ENCODE measurements at regions not wholly inside any gene's neighbourhood (a gene's known extent, or its start where the extent isn't known, plus 50 kb on each side); places are given as distances from the start of the nearest gene placed in this dataset.

DNA sequence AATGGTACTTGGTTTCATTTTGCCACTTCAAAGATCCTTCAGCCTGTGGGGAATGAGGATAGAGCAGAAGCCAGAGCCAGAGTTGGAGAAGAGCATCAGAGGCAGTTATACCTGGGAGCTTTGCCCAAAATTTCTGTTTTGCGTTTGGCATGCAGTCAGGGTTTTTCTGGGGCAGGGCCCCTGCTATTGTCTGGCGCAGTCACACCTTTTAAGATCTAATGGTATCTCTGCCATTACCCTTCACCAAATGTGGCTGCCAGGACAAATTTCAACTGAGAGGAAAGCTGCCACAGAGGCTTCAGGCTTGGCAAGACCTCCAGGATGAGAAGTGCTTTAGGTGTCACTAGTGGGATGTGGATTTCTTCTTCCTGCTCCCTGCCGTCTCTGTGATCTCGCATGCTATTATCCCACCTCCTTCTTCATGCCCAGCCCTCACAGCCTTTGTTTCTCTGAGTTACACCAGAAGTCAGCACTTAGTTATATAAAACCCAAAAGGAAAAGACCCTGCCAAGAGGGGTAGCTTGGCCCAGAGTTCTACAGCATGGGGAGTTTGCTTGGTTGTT, 357.0 kb downstream of the TLE4 start:
- Mint-ChIP-seq H3K36me3 (ENCODE audit: insufficient read depth) (no peaks in the 10 kb centered on the region), H3K27ac (no peak overlapping the region), H3K27me3 (peaks cover 10% of the 10 kb centered on the region), H3K4me3 (ENCODE audit: low read depth) (no peak overlapping the region), H3K4me1 (ENCODE audit: low read depth) (peaks cover 20% of the 10 kb centered on the region), H3K9me3 (ENCODE audit: low read depth) (no peaks in the 10 kb centered on the region)
- DNase-seq (ENCODE audit: low spot score, unreplicated experiment) = no peak
- TF ChIP-seq, protein P1, sequence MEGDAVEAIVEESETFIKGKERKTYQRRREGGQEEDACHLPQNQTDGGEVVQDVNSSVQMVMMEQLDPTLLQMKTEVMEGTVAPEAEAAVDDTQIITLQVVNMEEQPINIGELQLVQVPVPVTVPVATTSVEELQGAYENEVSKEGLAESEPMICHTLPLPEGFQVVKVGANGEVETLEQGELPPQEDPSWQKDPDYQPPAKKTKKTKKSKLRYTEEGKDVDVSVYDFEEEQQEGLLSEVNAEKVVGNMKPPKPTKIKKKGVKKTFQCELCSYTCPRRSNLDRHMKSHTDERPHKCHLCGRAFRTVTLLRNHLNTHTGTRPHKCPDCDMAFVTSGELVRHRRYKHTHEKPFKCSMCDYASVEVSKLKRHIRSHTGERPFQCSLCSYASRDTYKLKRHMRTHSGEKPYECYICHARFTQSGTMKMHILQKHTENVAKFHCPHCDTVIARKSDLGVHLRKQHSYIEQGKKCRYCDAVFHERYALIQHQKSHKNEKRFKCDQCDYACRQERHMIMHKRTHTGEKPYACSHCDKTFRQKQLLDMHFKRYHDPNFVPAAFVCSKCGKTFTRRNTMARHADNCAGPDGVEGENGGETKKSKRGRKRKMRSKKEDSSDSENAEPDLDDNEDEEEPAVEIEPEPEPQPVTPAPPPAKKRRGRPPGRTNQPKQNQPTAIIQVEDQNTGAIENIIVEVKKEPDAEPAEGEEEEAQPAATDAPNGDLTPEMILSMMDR (IDR thresholded peaks at IDR 0.05; ENCODE audit: unreplicated experiment) = no peak

DNA sequence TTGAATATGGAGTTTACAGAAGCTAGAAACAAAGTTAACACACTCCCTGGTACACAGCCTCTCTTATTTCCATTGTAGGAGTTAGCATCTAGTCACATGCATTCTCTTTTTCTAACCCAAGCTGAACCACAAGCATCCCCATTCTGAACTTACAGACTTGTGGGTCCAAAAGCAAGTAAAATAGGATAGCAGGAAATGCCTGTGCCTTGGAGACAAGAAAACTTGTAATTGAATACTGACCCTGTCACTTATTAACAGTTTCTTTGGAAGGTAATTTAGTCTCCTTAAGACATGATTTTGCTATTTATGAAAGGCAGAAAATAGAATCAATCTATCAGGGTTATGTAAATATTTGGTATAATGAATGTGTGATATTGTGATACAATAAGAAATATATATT, 353.6 kb downstream of the TLE4 start:
- TF ChIP-seq, protein P1 (IDR thresholded peaks at IDR 0.05; ENCODE audit: unreplicated experiment) = no peak
- Mint-ChIP-seq H3K27me3 (peaks cover 13% of the 10 kb centered on the region), H3K4me1 (ENCODE audit: low read depth) (peaks cover 22% of the 10 kb centered on the region), H3K4me3 (ENCODE audit: low read depth) (no peak overlapping the region), H3K9me3 (ENCODE audit: low read depth) (no peaks in the 10 kb centered on the region), H3K27ac (no peak overlapping the region), H3K36me3 (ENCODE audit: insufficient read depth) (no peaks in the 10 kb centered on the region)
- DNase-seq (ENCODE audit: low spot score, unreplicated experiment) = no peak

DNA sequence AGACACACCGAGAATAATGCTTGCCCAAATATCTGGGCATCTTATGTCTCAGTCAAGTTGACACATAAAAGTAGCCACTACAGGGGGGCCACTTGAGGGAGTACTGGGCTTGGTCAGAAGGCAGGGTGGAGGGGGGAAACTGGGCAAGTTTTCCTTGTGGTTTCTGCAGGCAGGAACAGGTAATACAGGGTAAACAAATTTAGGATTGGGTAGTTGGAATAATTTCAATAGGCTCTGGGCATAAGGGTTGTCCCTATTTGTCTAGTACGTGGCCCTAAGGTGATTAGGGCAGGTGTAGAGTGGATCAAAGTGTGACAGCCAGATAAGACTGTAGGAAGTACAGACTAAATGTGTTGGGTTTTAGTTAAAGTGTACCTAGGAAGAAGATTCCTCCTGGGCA, 353.1 kb downstream of the TLE4 start:
- H3K9me3 Mint-ChIP-seq (ENCODE audit: low read depth) = no peaks in the 10 kb centered on the region
- peaks cover 13% of the 10 kb centered on the region for H3K27me3 Mint-ChIP-seq
- TF ChIP-seq, protein P1 (IDR thresholded peaks at IDR 0.05; ENCODE audit: unreplicated experiment) = no peak
- no peak overlapping the region for H3K27ac Mint-ChIP-seq
- H3K4me1 Mint-ChIP-seq (ENCODE audit: low read depth) = peaks cover 22% of the 10 kb centered on the region
- no peak overlapping the region for H3K4me3 Mint-ChIP-seq (ENCODE audit: low read depth)
- no peaks in the 10 kb centered on the region for H3K36me3 Mint-ChIP-seq (ENCODE audit: insufficient read depth)
- DNase-seq (ENCODE audit: low spot score, unreplicated experiment) = no peak

DNA sequence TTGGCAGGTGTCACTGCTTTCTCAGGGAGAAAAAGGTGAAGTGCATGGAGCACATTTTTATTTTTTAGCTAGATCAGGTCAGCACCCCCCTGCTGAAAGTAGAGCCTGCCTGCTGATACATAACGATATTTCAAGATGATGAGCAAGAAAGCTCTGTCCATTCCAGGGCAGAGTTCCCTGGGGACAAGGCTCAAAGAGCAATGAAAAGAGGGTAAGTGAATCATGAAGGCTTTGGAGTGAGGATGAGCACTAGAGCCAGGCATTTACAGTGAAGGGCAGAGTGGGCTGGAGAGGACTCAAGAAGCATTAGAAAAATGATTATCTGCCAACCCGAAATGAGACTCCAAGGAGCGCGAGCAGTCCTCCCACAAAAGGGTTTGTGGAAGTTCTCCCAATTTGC, 345.7 kb downstream of the TLE4 start:
- no peaks in the 10 kb centered on the region for H3K36me3 Mint-ChIP-seq (ENCODE audit: insufficient read depth)
- peaks cover 22% of the 10 kb centered on the region for H3K27me3 Mint-ChIP-seq
- H3K27ac Mint-ChIP-seq = no peak overlapping the region
- H3K4me3 Mint-ChIP-seq (ENCODE audit: low read depth) = no peak overlapping the region
- TF ChIP-seq, protein P1 (IDR thresholded peaks at IDR 0.05; ENCODE audit: unreplicated experiment) = no peak
- H3K4me1 Mint-ChIP-seq (ENCODE audit: low read depth) = no peaks in the 10 kb centered on the region
- no peak for DNase-seq (ENCODE audit: low spot score, unreplicated experiment)
- H3K9me3 Mint-ChIP-seq (ENCODE audit: low read depth) = no peaks in the 10 kb centered on the region

DNA sequence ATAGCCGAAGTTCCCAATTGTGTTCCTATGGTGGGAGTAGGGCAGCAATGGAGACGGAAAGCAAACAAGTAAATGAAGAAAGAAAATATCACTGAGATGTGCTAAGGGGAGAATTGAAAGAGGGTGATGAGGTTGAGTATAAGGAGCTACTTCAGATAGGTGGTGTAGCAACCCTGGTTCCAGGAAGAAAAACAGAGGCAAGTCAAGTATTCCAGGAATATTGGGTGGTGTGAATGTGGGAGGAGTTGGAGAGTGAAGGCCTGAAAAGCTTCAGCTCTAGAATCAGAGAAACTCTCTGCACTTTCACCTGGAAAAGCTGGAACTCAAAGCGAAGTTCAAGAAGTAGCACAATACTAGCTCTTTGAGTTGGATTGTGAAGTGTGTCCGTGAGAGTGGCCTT, 342.1 kb downstream of the TLE4 start:
- Mint-ChIP-seq H3K27me3 (peaks cover 22% of the 10 kb centered on the region), H3K4me3 (ENCODE audit: low read depth) (no peak overlapping the region), H3K36me3 (ENCODE audit: insufficient read depth) (no peaks in the 10 kb centered on the region), H3K4me1 (ENCODE audit: low read depth) (no peaks in the 10 kb centered on the region), H3K9me3 (ENCODE audit: low read depth) (peaks cover 5% of the 10 kb centered on the region), H3K27ac (no peak overlapping the region)
- no peak for DNase-seq (ENCODE audit: low spot score, unreplicated experiment)
- TF ChIP-seq, protein P1 (IDR thresholded peaks at IDR 0.05; ENCODE audit: unreplicated experiment) = no peak

Measured in progenitor cell of endocrine pancreas (in vitro differentiated cells).